ENCODE measurements at regions not wholly inside any gene's neighbourhood (a gene's known extent, or its start where the extent isn't known, plus 50 kb on each side); places are given as distances from the start of the nearest gene placed in this dataset.
"Not testable (repeated sequence)": the region's sequence is repeated elsewhere in the genome, so short reads cannot be mapped to it uniquely, and the experiment has no call there.

DNA sequence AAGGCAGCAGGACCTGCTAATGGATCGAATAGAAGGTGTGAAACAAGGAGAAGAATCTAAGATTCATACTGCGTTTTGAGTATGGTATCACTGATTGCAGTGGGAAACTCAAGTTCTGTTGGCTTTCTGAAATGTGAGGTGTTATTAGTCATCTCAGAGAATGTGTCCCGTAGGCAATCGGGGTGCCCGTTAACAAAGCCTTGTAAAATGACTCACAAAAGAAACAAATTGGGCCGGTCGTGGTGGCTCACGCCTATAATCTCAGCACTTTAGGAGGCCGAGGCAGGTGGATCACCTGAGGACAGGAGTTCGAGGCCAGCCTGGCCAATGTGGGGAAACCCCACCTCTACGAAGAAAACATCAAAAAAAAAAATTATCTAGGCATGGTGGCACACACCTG, 118.2 kb upstream of the C7orf33 start:
- no peak for DNase-seq

- no peak for DNase-seq
Measured at GRCh38 chr7:148473703-148474480, 116.7 kb upstream of the C7orf33 start.

DNA sequence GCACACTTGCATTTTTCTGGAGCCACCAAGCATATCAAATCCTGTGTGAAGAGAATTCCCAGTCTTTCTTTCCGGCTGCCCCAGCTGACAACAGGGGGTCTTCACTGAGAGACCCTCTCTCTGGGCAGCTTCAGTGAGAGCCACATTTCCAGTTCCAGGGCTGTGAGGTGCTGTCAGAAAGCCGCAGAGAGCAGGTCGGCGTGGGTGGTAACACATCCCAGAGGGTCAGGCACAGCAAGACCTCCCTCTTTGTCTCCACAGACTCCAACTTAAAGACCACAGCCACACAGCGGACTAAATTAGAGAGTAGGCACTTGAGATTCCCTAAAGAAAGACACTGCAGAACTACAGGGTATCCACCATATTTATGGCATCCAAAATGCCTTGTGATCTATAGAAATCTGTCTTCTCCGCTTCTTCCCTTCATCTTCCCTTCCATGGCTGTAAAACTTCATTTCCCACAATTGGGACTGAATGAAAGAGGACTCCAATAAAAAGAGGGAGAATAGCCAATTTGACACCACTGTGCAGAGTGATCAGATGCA, 116.0 kb upstream of the C7orf33 start:
- no peak for DNase-seq

- no peak for DNase-seq
Measured at GRCh38 chr7:148478551-148478950, 112.0 kb upstream of the C7orf33 start.

DNA sequence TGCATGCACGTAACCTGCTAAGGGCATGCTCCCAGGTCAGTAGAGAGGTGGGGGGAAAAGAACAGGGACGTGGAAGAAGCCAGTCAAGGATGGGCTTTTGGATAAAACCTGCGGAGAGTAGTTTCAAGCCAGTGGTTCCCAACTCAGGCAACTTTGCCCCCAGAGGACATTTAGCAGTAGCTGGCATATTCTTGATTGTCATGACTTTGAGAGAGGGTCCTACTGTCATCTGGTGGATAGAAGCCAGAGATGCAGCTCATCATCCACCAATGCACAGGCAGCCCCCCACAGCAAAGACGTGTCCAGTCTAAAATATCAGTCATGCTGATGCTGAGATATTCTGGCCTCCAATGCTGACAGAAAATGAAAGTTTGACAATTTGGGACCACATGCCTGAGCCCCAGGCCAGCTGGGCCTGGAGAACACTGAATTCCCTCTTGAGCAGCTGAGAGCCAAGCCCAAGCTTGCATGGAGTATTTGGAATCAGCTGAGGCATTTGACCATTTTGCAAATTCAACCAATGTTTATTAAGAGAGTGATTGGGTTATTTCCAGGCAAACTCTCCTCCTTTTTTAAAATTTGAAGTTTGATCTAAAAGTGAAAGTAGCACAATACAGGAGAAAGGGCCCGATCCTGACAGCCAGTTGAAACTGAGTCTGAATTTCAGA, 110.0 kb upstream of the C7orf33 start:
- DNase-seq, result no peak

- DNase-seq, result no peak
Measured at GRCh38 chr7:148481147-148481526, 109.4 kb upstream of the C7orf33 start.

DNA sequence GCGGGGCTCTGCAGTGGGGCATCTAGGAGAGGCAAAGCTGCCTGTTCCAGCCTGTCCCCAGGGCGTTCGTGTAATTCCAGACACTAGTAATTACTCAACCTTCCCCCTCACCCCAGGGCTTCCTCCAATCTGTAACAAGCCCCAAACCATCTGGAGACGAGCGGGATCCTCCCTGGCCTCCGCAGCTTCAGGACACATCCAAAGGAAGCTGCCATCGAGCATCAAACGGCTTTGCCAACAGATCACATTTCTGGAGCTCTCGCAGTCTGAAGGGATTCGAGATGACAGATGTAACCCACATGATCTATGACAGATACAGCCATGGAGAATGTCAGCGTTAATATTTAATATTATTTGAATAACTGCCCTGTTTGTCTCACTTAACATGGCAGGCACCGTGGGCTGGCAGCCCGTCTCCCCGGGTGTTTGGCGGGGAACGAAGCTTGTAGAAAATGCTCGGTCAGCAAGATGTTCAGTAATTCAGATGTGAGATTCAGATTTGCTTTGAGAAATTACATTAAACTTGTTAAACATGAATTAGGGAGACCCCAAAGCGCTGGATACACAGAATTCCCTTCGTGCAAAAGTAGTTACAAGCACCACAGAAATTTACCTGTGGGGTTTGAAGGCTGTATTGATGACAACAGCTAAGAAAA, 108.5 kb upstream of the C7orf33 start:
- no peak for DNase-seq

DNA sequence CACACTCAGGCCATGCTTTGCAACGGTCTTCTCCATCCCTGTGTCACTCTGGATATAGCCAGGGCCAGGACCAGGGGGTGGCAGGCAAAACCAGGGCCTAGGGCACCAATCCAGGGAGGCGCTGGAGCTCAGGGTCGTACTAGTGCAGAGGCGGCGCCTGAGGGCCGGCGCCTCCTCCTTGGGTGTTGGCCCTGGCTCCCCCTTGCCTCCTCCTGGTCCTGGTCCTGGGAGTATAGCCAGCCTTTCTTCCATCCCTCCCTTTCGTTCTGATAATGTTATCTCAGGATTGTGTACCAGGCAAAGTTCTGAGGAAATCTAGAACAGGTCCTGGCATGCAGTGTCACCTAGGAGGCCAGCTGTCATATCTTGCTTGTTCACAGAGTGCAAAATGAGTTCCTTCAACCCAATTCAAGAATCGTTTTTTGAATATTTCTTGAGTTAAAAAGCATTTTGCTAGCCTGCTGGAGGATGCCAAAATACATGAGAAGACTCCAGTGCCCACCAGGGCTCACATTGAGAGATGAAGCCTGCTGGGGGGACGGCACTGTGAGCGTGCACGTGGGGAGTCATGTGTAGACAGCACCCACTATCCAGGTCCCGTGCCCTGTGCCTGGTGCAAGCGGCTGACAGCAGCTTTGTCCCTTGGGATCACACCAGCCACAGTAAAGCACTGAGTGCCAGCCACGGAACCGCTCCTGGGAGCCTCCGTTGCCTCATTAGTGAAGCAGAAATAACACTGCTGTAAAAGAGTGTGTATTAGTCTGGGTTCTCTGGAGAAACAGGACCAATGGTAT, 106.9 kb upstream of the C7orf33 start:
- no peak for DNase-seq

GRCh38 chr7:148484486-148484885, 106.1 kb upstream of the C7orf33 start:
- no peak for DNase-seq

DNA sequence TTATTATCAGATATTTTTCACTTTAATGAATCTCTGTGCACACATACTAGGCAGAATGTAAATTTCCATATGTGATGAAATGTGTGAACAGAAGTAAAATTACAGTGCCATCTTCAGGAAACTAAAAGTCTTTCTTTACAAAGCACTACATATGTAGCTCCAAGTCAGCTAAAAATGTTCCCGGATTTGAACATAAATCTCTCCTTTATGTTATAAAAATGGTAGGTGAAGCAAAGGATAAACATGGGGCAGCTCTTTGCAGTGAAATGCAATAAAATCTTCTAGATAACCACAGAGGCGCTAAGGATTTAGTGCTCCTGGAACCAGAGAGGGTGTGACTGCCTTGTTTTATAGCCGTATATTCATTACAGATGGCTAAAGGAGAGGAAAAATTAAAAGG, 104.9 kb upstream of the C7orf33 start:
- no peak for DNase-seq

GRCh38 chr7:148486937-148487336, 103.6 kb upstream of the C7orf33 start:
- DNase-seq, result no peak

- DNase-seq, result no peak
Measured at GRCh38 chr7:148487912-148488311, 102.7 kb upstream of the C7orf33 start.

- DNase-seq, result no peak
Measured at GRCh38 chr7:148489678-148490077, 100.9 kb upstream of the C7orf33 start.

DNA sequence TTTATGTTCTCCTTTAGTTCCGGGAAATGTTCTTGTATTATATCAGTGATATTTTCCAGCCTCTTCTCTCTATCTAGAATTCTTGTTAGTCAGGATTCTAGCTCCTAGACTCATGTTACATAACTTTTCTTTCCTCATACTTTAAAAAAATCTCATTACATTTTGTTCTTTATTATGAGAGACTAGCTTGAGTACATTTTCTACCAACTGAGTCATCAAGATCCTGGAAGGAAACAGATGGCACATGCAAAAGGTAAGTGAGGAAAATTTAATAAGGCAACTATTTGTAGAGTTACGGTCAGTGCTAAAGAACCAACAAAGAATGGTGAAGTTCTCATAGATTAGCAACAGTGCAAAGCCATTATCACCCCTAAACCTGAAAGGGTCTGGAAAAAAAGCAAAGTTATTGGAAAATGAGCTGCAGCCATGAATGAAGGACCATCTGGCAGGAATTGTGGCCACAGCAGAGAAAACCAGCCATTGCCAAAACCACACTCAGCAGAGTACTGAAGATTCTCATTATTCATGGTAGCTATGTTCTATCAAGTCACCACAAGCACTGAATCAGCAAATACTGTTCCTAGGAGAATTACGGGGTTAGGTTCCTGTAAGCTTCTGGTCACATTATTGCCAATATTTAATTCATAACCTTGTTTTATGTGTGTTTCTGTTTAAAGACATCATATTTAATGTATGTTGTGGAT, 98.3 kb upstream of the C7orf33 start:
- DNase-seq, result no peak

DNA sequence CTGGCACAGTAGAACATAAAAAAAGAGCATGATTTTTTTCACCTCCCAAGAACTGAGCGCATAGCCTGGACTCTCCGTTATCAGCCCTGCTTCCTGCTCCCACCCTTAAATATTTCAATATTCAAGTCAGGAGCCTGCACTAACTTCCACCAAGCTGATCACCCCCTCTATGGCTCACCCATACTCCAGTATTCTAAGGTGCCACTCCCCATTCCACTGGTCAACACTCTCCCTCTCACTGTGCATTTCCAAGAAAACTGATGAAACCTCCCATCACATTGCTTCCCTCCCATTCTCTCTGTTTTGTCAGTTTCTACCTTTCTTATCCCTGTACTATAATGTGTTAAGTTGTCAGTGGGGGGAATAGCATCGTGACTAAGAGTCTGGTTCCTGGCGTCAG, 95.0 kb upstream of the C7orf33 start:
- DNase-seq, result no peak

GRCh38 chr7:148500978-148501377, 89.6 kb upstream of the C7orf33 start:
- no peak for DNase-seq

- no peak for DNase-seq
Measured at GRCh38 chr7:148503900-148504487, 86.6 kb upstream of the C7orf33 start.

GRCh38 chr7:148505645-148506375, 84.8 kb upstream of the C7orf33 start:
- DNase-seq, result no peak

- not testable (repeated sequence) for DNase-seq
Measured at GRCh38 chr7:148507064-148507573, 83.4 kb upstream of the C7orf33 start.

DNA sequence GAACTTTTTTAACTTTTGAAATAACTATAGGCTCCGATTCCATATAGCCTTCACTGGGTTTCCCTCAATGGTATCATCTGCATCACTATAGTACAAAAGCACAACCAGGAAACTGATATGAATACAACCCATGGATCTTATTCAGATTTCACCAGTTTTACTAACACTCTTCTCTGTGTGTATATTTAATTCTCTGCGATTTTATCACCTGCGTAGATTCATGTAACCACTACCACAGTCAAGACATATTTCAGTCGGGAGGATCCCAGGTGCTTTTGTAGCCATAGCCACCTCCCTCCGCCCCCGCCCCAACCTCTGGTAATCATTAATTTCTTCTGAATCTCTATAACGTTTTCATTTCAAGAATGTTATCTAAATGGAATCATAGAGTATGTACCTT, 82.8 kb upstream of the C7orf33 start:
- DNase-seq, result no peak

GRCh38 chr7:148514236-148514635, 76.3 kb upstream of the C7orf33 start:
- DNase-seq, result no peak

Measured in activated T-cell treated with anti-CD3 and anti-CD28 coated beads, Interleukin-2, amount 50 U/mL, for 1 hour (primary cell).